ENCODE measurements at regions not wholly inside any gene's neighbourhood (a gene's known extent, or its start where the extent isn't known, plus 50 kb on each side); places are given as distances from the start of the nearest gene placed in this dataset.

- Histone ChIP-seq H3K36me3 (replicated peaks; ENCODE audit: insufficient read depth, low read length) (no peaks in the 10 kb centered on the region), H3K27me3 (replicated peaks; ENCODE audit: insufficient read depth, low read length) (no peaks in the 10 kb centered on the region), H2AFZ (ENCODE audit: low read length) (no peak overlapping the region), H3K4me3 (ENCODE audit: low read length) (no peak overlapping the region), H3K4me1 (ENCODE audit: low read length) (no peaks in the 10 kb centered on the region), H3K9ac (ENCODE audit: low read length) (no peak overlapping the region), H3K79me2 (ENCODE audit: low read length) (no peaks in the 10 kb centered on the region), H3K27ac (ENCODE audit: low read length) (no peak overlapping the region), H3K9me2 (replicated peaks; ENCODE audit: insufficient read depth, low read length) (no peaks in the 10 kb centered on the region; the same call in 1 of the 2 replicates), H3K4me2 (ENCODE audit: low read depth, low read length) (no peak overlapping the region), H3F3A (ENCODE audit: insufficient read depth, low read length) (no peaks in the 10 kb centered on the region), H4K20me1 (ENCODE audit: insufficient read depth, low read length) (no peaks in the 10 kb centered on the region), H3K9me3 (replicated peaks; ENCODE audit: insufficient read depth, low read length) (no peaks in the 10 kb centered on the region)
- no peak for TF ChIP-seq EZH2phosphoT487 (IDR thresholded peaks at IDR 0.05; ENCODE audit: low read length)
- no peak for TF ChIP-seq CTCF (IDR thresholded peaks at IDR 0.05; ENCODE audit: low read length)
- no peak for TF ChIP-seq EZH2 (optimal IDR thresholded peaks at IDR 0.05; ENCODE audit: low read depth, low read length)
- DNase-seq: no peak
Measured at GRCh38 chr5:155934964-155935363, 392.0 kb upstream of the SGCD start.

- Histone ChIP-seq H4K20me1 (ENCODE audit: insufficient read depth, low read length) (no peaks in the 10 kb centered on the region), H3F3A (ENCODE audit: insufficient read depth, low read length) (no peaks in the 10 kb centered on the region), H3K9me3 (replicated peaks; ENCODE audit: insufficient read depth, low read length) (no peaks in the 10 kb centered on the region)
Measured at GRCh38 chr5:155935723-155936122, 391.2 kb upstream of the SGCD start.

GRCh38 chr5:155936520-155937406 is 390.2 kb upstream of the SGCD start:
- Histone ChIP-seq H3F3A (ENCODE audit: insufficient read depth, low read length) (no peaks in the 10 kb centered on the region), H3K9me3 (replicated peaks; ENCODE audit: insufficient read depth, low read length) (no peaks in the 10 kb centered on the region), H3K36me3 (replicated peaks; ENCODE audit: insufficient read depth, low read length) (no peaks in the 10 kb centered on the region), H2AFZ (ENCODE audit: low read length) (no peak overlapping the region), H4K20me1 (ENCODE audit: insufficient read depth, low read length) (no peaks in the 10 kb centered on the region), H3K79me2 (ENCODE audit: low read length) (no peaks in the 10 kb centered on the region), H3K4me2 (ENCODE audit: low read depth, low read length) (no peak overlapping the region), H3K27me3 (replicated peaks; ENCODE audit: insufficient read depth, low read length) (no peaks in the 10 kb centered on the region), H3K4me1 (ENCODE audit: low read length) (no peaks in the 10 kb centered on the region), H3K9me2 (replicated peaks; ENCODE audit: insufficient read depth, low read length) (no peaks in the 10 kb centered on the region; the same call in 1 of the 2 replicates), H3K9ac (ENCODE audit: low read length) (no peak overlapping the region), H3K27ac (ENCODE audit: low read length) (no peak overlapping the region), H3K4me3 (ENCODE audit: low read length) (no peak overlapping the region)
- no peak for DNase-seq
- TF ChIP-seq EZH2 (optimal IDR thresholded peaks at IDR 0.05; ENCODE audit: low read depth, low read length) (no peak), EZH2phosphoT487 (IDR thresholded peaks at IDR 0.05; ENCODE audit: low read length) (no peak), CTCF (IDR thresholded peaks at IDR 0.05; ENCODE audit: low read length) (no peak)

More at GRCh38 chr5:155935723-155936122, 391.2 kb upstream of the SGCD start:
- no peaks in the 10 kb centered on the region for H3K4me1 ChIP-seq (ENCODE audit: low read length)
- H3K4me2 ChIP-seq (ENCODE audit: low read depth, low read length): no peak overlapping the region
- no peaks in the 10 kb centered on the region for H3K27me3 ChIP-seq (replicated peaks; ENCODE audit: insufficient read depth, low read length)
- H3K27ac ChIP-seq (ENCODE audit: low read length): no peak overlapping the region
- H3K9me2 ChIP-seq (replicated peaks; ENCODE audit: insufficient read depth, low read length): no peaks in the 10 kb centered on the region; the same call in 1 of the 2 replicates
- H2AFZ ChIP-seq (ENCODE audit: low read length): no peak overlapping the region
- no peak overlapping the region for H3K4me3 ChIP-seq (ENCODE audit: low read length)
- H3K79me2 ChIP-seq (ENCODE audit: low read length): no peaks in the 10 kb centered on the region
- H3K36me3 ChIP-seq (replicated peaks; ENCODE audit: insufficient read depth, low read length): no peaks in the 10 kb centered on the region
- H3K9ac ChIP-seq (ENCODE audit: low read length): no peak overlapping the region
- TF ChIP-seq EZH2 (optimal IDR thresholded peaks at IDR 0.05; ENCODE audit: low read depth, low read length) (no peak), CTCF (IDR thresholded peaks at IDR 0.05; ENCODE audit: low read length) (no peak), EZH2phosphoT487 (IDR thresholded peaks at IDR 0.05; ENCODE audit: low read length) (no peak)
- no peak for DNase-seq

Measured in MM.1S (cell line).